AG04450 (cell line): ENCODE measurements at regions not wholly inside any gene's neighbourhood (a gene's known extent, or its start where the extent isn't known, plus 50 kb on each side); places are given as distances from the start of the nearest gene placed in this dataset.

Source experiments
- CTCF ChIA-PET: fragments of 300-600, 350-600 bp; formaldehyde crosslinking; extraction: SDS; loops from one replicate; lab custom pipeline; 2022; ENCODE audit warnings: antibody characterized with exemption, inconsistent platforms; lab: Charles Lee
- POLR2A ChIA-PET: fragments of 350-600 bp; formaldehyde crosslinking; extraction: SDS; loops from one replicate; lab custom pipeline; 2021; ENCODE audit warnings: antibody characterized with exemption, inconsistent platforms; lab: Yijun Ruan, JAX
- DNase-seq: peaks from one replicate; pipeline ENCODE4 v3.0.0-alpha.2; 2011; ENCODE audit warnings: low read depth, low spot score
- H3K27ac ChIP-seq: one replicate; pipeline ENCODE4 v1.5.1; 2012; ENCODE audit warnings: low read depth, low read length, control low read depth
- H3K27me3 ChIP-seq: one replicate; pipeline ENCODE4 v1.6.0; 2012; ENCODE audit warnings: low read length; ENCODE audit not compliant: control insufficient read depth, insufficient read depth
- H3K4me3 ChIP-seq: 2 replicates; pipeline ENCODE4 v1.5.1; 2011; ENCODE audit warnings: mild to moderate bottlenecking, low read depth, low read length, control low read depth
- H3K9me3 ChIP-seq: 2 replicates; pipeline ENCODE4 v1.5.1; 2012; ENCODE audit warnings: low read length; ENCODE audit not compliant: control insufficient read depth, insufficient read depth
- CTCF ChIP-seq: IDR thresholded peaks from 2 replicates; pipeline ENCODE4 v1.5.1; 2011; ENCODE audit warnings: low read depth, low read length, control low read depth, inconsistent platforms

GRCh38 chr4:144489831-144490230 lies 156.1 kb upstream of the HHIP start:
- ChIA-PET CTCF (no interaction called here), POLR2A (no interaction called here)
- no peak for DNase-seq
- Histone ChIP-seq H3K27ac (no peak overlapping the region), H3K27me3 (no peaks in the 10 kb centered on the region), H3K9me3 (no peaks in the 10 kb centered on the region), H3K4me3 (no peak overlapping the region)
- no peak for TF ChIP-seq CTCF

DNA sequence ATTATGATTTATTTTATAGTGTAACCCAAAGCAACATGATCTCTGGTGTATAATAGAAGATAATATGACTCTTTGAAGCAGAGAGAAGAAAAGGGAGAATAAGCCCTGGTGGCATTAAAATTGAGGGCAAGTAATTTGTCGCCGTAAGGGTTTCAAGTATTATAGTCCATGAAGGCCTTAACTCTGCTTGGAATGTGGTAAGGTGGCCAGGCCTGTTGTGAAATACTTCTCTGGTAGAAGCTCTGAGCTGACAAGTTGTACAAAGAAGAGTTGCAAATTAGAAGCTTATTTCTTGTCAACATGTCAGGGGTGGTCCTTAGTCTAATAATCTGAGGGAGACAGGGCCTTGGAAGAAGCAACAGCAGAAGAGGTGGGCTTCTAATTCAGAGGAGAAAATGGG lies 151.7 kb upstream of the HHIP start:
- Histone ChIP-seq H3K9me3 (no peaks in the 10 kb centered on the region), H3K27ac (no peak overlapping the region), H3K27me3 (no peaks in the 10 kb centered on the region), H3K4me3 (no peak overlapping the region)
- DNase-seq, result no peak
- ChIA-PET POLR2A (no interaction called here), CTCF (no interaction called here)
- TF ChIP-seq CTCF, result no peak

DNA sequence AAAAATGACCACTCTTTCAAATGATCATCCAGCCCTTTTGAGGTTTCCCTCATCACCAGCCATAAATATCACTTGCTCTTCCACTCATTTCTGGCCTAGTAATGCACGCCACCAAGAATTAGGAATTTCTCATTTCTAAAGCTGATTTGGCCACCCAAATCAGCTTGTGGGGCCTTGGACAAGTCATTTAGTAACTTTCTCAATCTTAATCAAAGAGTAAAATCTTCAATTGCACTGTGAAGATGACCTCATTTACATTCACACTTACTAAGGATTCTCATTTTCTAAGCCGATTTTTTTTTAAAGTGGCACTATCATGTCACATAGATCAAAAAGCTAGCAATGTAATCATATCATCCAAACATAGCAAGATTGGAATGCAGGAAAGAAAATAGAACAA lies 150.0 kb upstream of the HHIP start:
- Histone ChIP-seq H3K27ac (no peak overlapping the region), H3K4me3 (no peak overlapping the region), H3K9me3 (no peaks in the 10 kb centered on the region), H3K27me3 (no peaks in the 10 kb centered on the region)
- no peak for TF ChIP-seq CTCF
- no peak for DNase-seq
- POLR2A ChIA-PET, result no interaction called here
- CTCF ChIA-PET, result no interaction called here

GRCh38 chr4:144499777-144500176 lies 146.2 kb upstream of the HHIP start:
- H3K4me3 ChIP-seq, result no peak overlapping the region
- CTCF ChIA-PET, result interaction anchor here (1.2 kb wide), 1 partner anchor 9 kb away, joined by 3 read pairs; no protein-coding TSS in a partner anchor
- H3K9me3 ChIP-seq, result no peaks in the 10 kb centered on the region
- DNase-seq, result no peak
- no peak overlapping the region for H3K27ac ChIP-seq
- no peak for TF ChIP-seq CTCF
- POLR2A ChIA-PET, result no interaction called here
- peaks cover 2% of the 10 kb centered on the region for H3K27me3 ChIP-seq

DNA sequence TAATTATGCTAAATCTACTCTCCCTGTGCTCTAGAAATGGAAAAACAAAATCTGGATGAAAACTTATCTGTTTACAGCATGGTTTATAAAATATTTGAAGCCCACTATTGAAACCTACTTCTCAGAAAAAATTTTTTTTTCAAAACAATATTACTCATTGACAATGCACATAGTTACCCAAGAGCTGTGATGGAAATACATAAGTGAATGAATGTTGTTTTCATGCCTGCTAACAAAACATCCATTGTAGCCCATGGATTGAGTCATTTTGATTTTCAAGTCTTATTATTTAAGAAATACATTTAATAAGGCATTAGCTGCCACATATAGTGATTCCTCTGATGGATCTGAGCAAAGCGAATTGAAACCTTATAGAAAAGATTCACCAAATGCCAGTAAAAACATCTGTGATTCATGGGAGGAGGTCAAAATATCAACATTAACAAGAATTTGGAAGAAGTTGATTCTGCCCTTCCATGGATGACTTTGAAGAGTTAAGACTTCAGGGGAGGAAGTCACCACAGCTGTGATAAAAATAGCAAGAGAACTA lies 144.7 kb upstream of the HHIP start:
- Histone ChIP-seq H3K4me3 (no peak overlapping the region), H3K9me3 (no peaks in the 10 kb centered on the region), H3K27ac (no peak overlapping the region), H3K27me3 (peaks cover 2% of the 10 kb centered on the region)
- no peak for TF ChIP-seq CTCF
- POLR2A ChIA-PET, result no interaction called here
- no peak for DNase-seq
- CTCF ChIA-PET, result no interaction called here
